RWPE2 (cell line): ENCODE measurements at regions not wholly inside any gene's neighbourhood (a gene's known extent, or its start where the extent isn't known, plus 50 kb on each side); places are given as distances from the start of the nearest gene placed in this dataset.

Source experiments
- ATAC-seq: fragments of 200-7000 bp; cut with Tn5 transposase; 3 replicates; pipeline ENCODE4 v1.9.1; 2021; ENCODE audit warnings: low read depth
- DNase-seq: peaks from one replicate; pipeline ENCODE4 v3.0.0-alpha.2; 2020; ENCODE audit warnings: low spot score
- H3K27ac ChIP-seq: fragments of 450-650 bp; 2 replicates; pipeline ENCODE4 v1.5.1; 2017; ENCODE audit warnings: mild to moderate bottlenecking; ENCODE audit not compliant: poor library complexity, severe bottlenecking
- H3K27me3 ChIP-seq: fragments of 250-450 bp; sonication (Bioruptor Pico); 2 replicates; pipeline ENCODE4 v1.5.1; 2021; ENCODE audit warnings: mild to moderate bottlenecking, moderate library complexity; ENCODE audit not compliant: insufficient read depth, poor library complexity, severe bottlenecking
- H3K36me3 ChIP-seq: fragments of 250-450 bp; sonication (Bioruptor Pico); 2 replicates; pipeline ENCODE4 v1.5.1; 2020; ENCODE audit warnings: low read depth, mild to moderate bottlenecking, moderate library complexity
- H3K4me1 ChIP-seq: fragments of 250-450 bp; sonication (Bioruptor Pico); 2 replicates; pipeline ENCODE4 v1.5.1; 2021; ENCODE audit warnings: mild to moderate bottlenecking, moderate library complexity; ENCODE audit not compliant: insufficient read depth, poor library complexity, severe bottlenecking
- H3K4me3 ChIP-seq: fragments of 250-450 bp; sonication (Bioruptor Pico); 2 replicates; pipeline ENCODE4 v1.5.1; 2021; ENCODE audit warnings: mild to moderate bottlenecking, moderate library complexity; ENCODE audit not compliant: severe bottlenecking
- H3K9me3 ChIP-seq: fragments of 250-450 bp; sonication (Bioruptor Pico); 2 replicates; pipeline ENCODE4 v1.5.1; 2021; ENCODE audit warnings: mild to moderate bottlenecking, moderate library complexity; ENCODE audit not compliant: severe bottlenecking
- CTCF ChIP-seq: fragments of 450-650 bp; IDR thresholded peaks from one replicate; pipeline ENCODE4 v1.5.1; 2017; ENCODE audit warnings: mild to moderate bottlenecking, moderate library complexity; ENCODE audit not compliant: poor library complexity, severe bottlenecking

GRCh38 chr17:74119049-74119580 lies 84.4 kb upstream of the RPL38 start:
- Histone ChIP-seq H3K27me3 (peaks cover 16% of the 10 kb centered on the region), H3K27ac (no peak overlapping the region), H3K36me3 (no peaks in the 10 kb centered on the region), H3K4me1 (no peaks in the 10 kb centered on the region), H3K4me3 (no peak overlapping the region), H3K9me3 (no peaks in the 10 kb centered on the region)
- peak; percentile 26 for DNase-seq
- no peak for ATAC-seq
- TF ChIP-seq CTCF, result no peak

- Histone ChIP-seq H3K4me1 (no peaks in the 10 kb centered on the region), H3K9me3 (no peaks in the 10 kb centered on the region), H3K4me3 (no peak overlapping the region), H3K27me3 (peaks cover 14% of the 10 kb centered on the region), H3K36me3 (no peaks in the 10 kb centered on the region), H3K27ac (no peak overlapping the region)
- no peak for DNase-seq
- ATAC-seq, result no peak
- TF ChIP-seq CTCF, result no peak
Measured at GRCh38 chr17:74119965-74120364, 83.5 kb upstream of the RPL38 start.

GRCh38 chr17:74123350-74123749 lies 80.1 kb upstream of the RPL38 start:
- peak; percentile 9 for DNase-seq
- Histone ChIP-seq H3K4me1 (no peaks in the 10 kb centered on the region), H3K9me3 (no peaks in the 10 kb centered on the region), H3K27ac (no peak overlapping the region), H3K4me3 (no peak overlapping the region), H3K27me3 (no peaks in the 10 kb centered on the region), H3K36me3 (no peaks in the 10 kb centered on the region)
- no peak for ATAC-seq
- no peak for TF ChIP-seq CTCF

GRCh38 chr17:74123866-74124444 lies 79.5 kb upstream of the RPL38 start:
- Histone ChIP-seq H3K4me3 (no peak overlapping the region), H3K27me3 (no peaks in the 10 kb centered on the region), H3K36me3 (no peaks in the 10 kb centered on the region), H3K9me3 (no peaks in the 10 kb centered on the region), H3K4me1 (no peaks in the 10 kb centered on the region), H3K27ac (no peak overlapping the region)
- ATAC-seq (no peak), DNase-seq (peak; percentile 21)
- TF ChIP-seq CTCF, result no peak

- no peaks in the 10 kb centered on the region for H3K9me3 ChIP-seq
- ATAC-seq (no peak), DNase-seq (no peak)
- no peaks in the 10 kb centered on the region for H3K4me1 ChIP-seq
- no peak overlapping the region for H3K27ac ChIP-seq
- no peak overlapping the region for H3K4me3 ChIP-seq
- peaks cover under 1% of the 10 kb centered on the region for H3K27me3 ChIP-seq
- TF ChIP-seq CTCF, result no peak
- H3K36me3 ChIP-seq, result no peaks in the 10 kb centered on the region
Measured at GRCh38 chr17:74125156-74125555, 78.3 kb upstream of the RPL38 start.
